ENCODE measurements at regions not wholly inside any gene's neighbourhood (a gene's known extent, or its start where the extent isn't known, plus 50 kb on each side); places are given as distances from the start of the nearest gene placed in this dataset.
"Not testable (repeated sequence)": the region's sequence is repeated elsewhere in the genome, so short reads cannot be mapped to it uniquely, and the experiment has no call there.

GRCh38 chr6:1445650-1446330 is 56.4 kb downstream of the FOXF2 start:
- Histone ChIP-seq H4K20me1 (ENCODE audit: insufficient read depth) (no peaks in the 10 kb centered on the region), H3K36me3 (ENCODE audit: insufficient read depth) (no peaks in the 10 kb centered on the region), H3K4me1 (ENCODE audit: low read depth, poor library complexity, severe bottlenecking) (no peaks in the 10 kb centered on the region), H3K9ac (no peak overlapping the region), H3K4me2 (no peak overlapping the region), H3K27me3 (ENCODE audit: insufficient read depth, low read depth) (no peaks in the 10 kb centered on the region), H2AFZ (ENCODE audit: low read depth) (no peak overlapping the region), H3K27ac (no peak overlapping the region), H3K4me3 (IDR thresholded peaks at IDR 0.05; ENCODE audit: insufficient read depth, low read depth, low read length) (no peak overlapping the region), H3K79me2 (ENCODE audit: insufficient read depth, low read depth) (no peaks in the 10 kb centered on the region)
- no peak for TF ChIP-seq CTCF (conservative IDR thresholded peaks at IDR 0.05; ENCODE audit: low read depth, low read length)

- H3K79me2 ChIP-seq (ENCODE audit: insufficient read depth, low read depth) = no peaks in the 10 kb centered on the region
- no peak overlapping the region for H2AFZ ChIP-seq (ENCODE audit: low read depth)
- H3K27me3 ChIP-seq (ENCODE audit: insufficient read depth, low read depth) = no peaks in the 10 kb centered on the region
- H4K20me1 ChIP-seq (ENCODE audit: insufficient read depth) = no peaks in the 10 kb centered on the region
- H3K36me3 ChIP-seq (ENCODE audit: insufficient read depth) = no peaks in the 10 kb centered on the region
- no peak overlapping the region for H3K4me3 ChIP-seq (IDR thresholded peaks at IDR 0.05; ENCODE audit: insufficient read depth, low read depth, low read length)
- no peak overlapping the region for H3K27ac ChIP-seq
- no peak for TF ChIP-seq CTCF (conservative IDR thresholded peaks at IDR 0.05; ENCODE audit: low read depth, low read length)
- no peak overlapping the region for H3K4me2 ChIP-seq
- H3K9ac ChIP-seq = no peak overlapping the region
- no peaks in the 10 kb centered on the region for H3K4me1 ChIP-seq (ENCODE audit: low read depth, poor library complexity, severe bottlenecking)
Measured at GRCh38 chr6:1449896-1450295, 60.5 kb downstream of the FOXF2 start.

- Histone ChIP-seq H3K4me3 (IDR thresholded peaks at IDR 0.05; ENCODE audit: insufficient read depth, low read depth, low read length) (no peak overlapping the region), H2AFZ (ENCODE audit: low read depth) (no peak overlapping the region), H3K79me2 (ENCODE audit: insufficient read depth, low read depth) (no peaks in the 10 kb centered on the region), H4K20me1 (ENCODE audit: insufficient read depth) (no peaks in the 10 kb centered on the region), H3K27me3 (ENCODE audit: insufficient read depth, low read depth) (no peaks in the 10 kb centered on the region), H3K4me1 (ENCODE audit: low read depth, poor library complexity, severe bottlenecking) (no peaks in the 10 kb centered on the region), H3K9ac (no peak overlapping the region), H3K27ac (no peak overlapping the region), H3K36me3 (ENCODE audit: insufficient read depth) (no peaks in the 10 kb centered on the region), H3K4me2 (no peak overlapping the region)
- no peak for TF ChIP-seq CTCF (conservative IDR thresholded peaks at IDR 0.05; ENCODE audit: low read depth, low read length)
Measured at GRCh38 chr6:1453024-1453423, 63.6 kb downstream of the FOXF2 start.

GRCh38 chr6:1456816-1457215 is 67.4 kb downstream of the FOXF2 start:
- not testable (repeated sequence) for H3K4me1 ChIP-seq (ENCODE audit: low read depth, poor library complexity, severe bottlenecking); H3K9ac ChIP-seq; H3K36me3 ChIP-seq (ENCODE audit: insufficient read depth); H3K27ac ChIP-seq; H3K79me2 ChIP-seq (ENCODE audit: insufficient read depth, low read depth); H4K20me1 ChIP-seq (ENCODE audit: insufficient read depth); H3K4me2 ChIP-seq; H3K27me3 ChIP-seq (ENCODE audit: insufficient read depth, low read depth); H2AFZ ChIP-seq (ENCODE audit: low read depth); H3K4me3 ChIP-seq (IDR thresholded peaks at IDR 0.05; ENCODE audit: insufficient read depth, low read depth, low read length)

GRCh38 chr6:1461207-1461606 is 71.8 kb downstream of the FOXF2 start:
- no peak overlapping the region for H3K4me2 ChIP-seq
- H3K9ac ChIP-seq = no peak overlapping the region
- no peaks in the 10 kb centered on the region for H3K36me3 ChIP-seq (ENCODE audit: insufficient read depth)
- TF ChIP-seq CTCF (conservative IDR thresholded peaks at IDR 0.05; ENCODE audit: low read depth, low read length) = no peak
- H3K4me1 ChIP-seq (ENCODE audit: low read depth, poor library complexity, severe bottlenecking) = no peaks in the 10 kb centered on the region
- no peak overlapping the region for H2AFZ ChIP-seq (ENCODE audit: low read depth)
- H3K4me3 ChIP-seq (IDR thresholded peaks at IDR 0.05; ENCODE audit: insufficient read depth, low read depth, low read length) = no peak overlapping the region
- H3K79me2 ChIP-seq (ENCODE audit: insufficient read depth, low read depth) = no peaks in the 10 kb centered on the region
- no peaks in the 10 kb centered on the region for H4K20me1 ChIP-seq (ENCODE audit: insufficient read depth)
- H3K27ac ChIP-seq = no peak overlapping the region
- no peaks in the 10 kb centered on the region for H3K27me3 ChIP-seq (ENCODE audit: insufficient read depth, low read depth)
